Uterus (tissue), 2 donors: ENCODE measurements at regions not wholly inside any gene's neighbourhood (a gene's known extent, or its start where the extent isn't known, plus 50 kb on each side); places are given as distances from the start of the nearest gene placed in this dataset.

Source experiments
- CTCF ChIP-seq, 4 experiments: fragments of 200-600 bp in 2 of 4; fragments of 450-650 bp in 2 of 4; sonication (generic) in 2 of 4; IDR thresholded peaks; one replicate each; pipeline ENCODE4 v1.5.1; 2016 to 2019; ENCODE audit warnings: antibody characterized with exemption in 4 of 4, mild to moderate bottlenecking in 2 of 4, moderate library complexity in 1 of 4
- POLR2A ChIP-seq, 2 donors: fragments of 450-650 bp; IDR thresholded peaks; one replicate each; pipeline ENCODE4 v1.6.1; 2016; ENCODE audit warnings: antibody characterized with exemption in 2 of 2, mild to moderate bottlenecking in 1 of 2, moderate library complexity in 1 of 2

DNA sequence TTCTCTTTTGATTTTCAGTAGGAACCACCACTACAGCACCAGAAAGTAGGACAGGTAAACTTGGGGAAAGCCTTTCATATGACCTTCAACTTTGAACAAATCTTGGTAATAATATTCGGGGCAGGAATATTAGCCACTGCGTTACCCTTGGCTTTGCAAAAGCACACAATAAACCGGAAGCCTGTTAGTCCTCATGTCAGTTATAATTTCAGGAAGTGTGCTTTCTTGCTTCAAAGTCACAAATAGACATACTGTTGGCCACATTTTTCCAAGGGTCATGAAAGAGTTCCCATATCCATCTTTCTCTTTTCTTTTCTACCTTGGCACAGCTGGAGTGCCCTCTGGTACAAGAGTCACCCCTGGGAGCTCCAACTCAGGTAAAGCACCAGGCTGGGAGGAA lies 167.2 kb upstream of the CNTN1 start:
- TF ChIP-seq CTCF (IDR thresholded peaks at IDR 0.05) (no peak), POLR2A (IDR thresholded peaks at IDR 0.05) (no peak)
